GM12872 (cell line): ENCODE measurements at regions not wholly inside any gene's neighbourhood (a gene's known extent, or its start where the extent isn't known, plus 50 kb on each side); places are given as distances from the start of the nearest gene placed in this dataset.

Experiments
- TF ChIP-seq, protein P1 (sequence below): IDR thresholded peaks from 3 replicates; pipeline ENCODE4 v1.5.1; 2011; ENCODE audit warnings: low read depth, mild to moderate bottlenecking, low read length, moderate library complexity; ENCODE audit not compliant: insufficient read depth

DNA sequence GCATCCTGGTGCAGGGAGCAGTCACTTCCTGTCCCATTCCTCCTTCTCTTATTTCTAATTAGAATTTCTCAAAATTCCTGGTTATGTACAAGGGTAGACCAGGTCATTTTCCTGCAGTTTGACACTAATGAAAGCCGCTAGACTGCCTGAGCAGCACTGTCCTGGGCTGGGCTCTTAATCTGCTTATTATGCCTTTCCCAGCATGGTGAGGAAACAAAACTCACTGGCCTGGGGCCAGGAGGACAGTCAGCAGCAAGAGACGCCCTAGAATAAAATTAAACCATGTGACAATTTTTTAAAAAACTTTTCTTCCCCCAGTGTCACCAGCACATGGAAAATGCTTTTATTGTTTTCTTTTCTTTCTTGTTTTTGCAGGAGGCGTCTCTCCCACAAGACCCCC lies 647.5 kb downstream of the TYW1 start:
- TF ChIP-seq, protein P1, sequence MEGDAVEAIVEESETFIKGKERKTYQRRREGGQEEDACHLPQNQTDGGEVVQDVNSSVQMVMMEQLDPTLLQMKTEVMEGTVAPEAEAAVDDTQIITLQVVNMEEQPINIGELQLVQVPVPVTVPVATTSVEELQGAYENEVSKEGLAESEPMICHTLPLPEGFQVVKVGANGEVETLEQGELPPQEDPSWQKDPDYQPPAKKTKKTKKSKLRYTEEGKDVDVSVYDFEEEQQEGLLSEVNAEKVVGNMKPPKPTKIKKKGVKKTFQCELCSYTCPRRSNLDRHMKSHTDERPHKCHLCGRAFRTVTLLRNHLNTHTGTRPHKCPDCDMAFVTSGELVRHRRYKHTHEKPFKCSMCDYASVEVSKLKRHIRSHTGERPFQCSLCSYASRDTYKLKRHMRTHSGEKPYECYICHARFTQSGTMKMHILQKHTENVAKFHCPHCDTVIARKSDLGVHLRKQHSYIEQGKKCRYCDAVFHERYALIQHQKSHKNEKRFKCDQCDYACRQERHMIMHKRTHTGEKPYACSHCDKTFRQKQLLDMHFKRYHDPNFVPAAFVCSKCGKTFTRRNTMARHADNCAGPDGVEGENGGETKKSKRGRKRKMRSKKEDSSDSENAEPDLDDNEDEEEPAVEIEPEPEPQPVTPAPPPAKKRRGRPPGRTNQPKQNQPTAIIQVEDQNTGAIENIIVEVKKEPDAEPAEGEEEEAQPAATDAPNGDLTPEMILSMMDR: no peak

DNA sequence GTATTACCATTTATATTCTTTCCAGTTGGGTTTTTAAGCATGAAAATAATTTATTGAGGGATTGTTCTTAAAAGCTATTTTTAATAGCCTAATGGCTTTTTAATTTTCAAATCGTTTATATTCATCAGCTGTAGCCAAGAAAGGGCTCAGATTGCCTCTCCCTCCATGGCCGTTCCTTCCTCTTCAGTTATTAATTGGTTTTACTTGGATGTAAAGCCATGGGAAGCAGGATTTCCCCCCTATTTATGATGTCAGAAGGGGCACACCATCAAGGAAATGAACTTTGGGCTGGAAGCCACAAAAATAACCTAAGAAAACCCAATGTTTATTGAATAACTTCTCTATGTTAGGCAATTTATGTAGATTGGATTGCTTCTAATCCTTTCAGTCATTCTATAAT lies 656.3 kb downstream of the TYW1 start:
- TF ChIP-seq, protein P1: no peak

DNA sequence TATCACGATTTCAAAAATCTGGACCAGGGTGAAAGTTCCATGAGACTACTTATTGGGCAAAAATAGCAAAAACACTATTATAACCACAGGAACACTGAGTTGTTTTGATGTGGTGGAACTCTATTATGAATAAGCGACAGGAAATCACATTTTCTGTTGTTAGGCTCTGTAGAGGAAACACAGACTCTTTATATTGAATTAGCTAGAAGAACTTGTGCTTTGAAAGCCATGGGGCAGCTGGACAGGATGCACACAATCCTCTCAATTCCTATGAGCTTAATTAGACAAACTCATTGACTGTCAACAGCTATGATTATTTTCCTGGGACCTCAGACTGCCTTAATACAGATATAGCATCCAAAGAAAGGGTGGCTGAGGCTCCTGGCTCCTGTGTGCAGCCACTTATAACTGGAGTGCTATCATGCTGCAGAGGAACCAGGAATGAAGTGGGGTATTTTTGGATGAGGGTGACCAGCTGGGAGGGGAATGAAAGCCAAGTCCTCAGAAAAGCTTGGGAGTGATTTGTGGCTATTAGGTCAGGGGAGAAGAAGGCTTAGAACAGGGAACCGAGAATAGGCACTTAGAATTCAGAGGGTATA lies 657.3 kb downstream of the TYW1 start:
- TF ChIP-seq, protein P1: no peak

DNA sequence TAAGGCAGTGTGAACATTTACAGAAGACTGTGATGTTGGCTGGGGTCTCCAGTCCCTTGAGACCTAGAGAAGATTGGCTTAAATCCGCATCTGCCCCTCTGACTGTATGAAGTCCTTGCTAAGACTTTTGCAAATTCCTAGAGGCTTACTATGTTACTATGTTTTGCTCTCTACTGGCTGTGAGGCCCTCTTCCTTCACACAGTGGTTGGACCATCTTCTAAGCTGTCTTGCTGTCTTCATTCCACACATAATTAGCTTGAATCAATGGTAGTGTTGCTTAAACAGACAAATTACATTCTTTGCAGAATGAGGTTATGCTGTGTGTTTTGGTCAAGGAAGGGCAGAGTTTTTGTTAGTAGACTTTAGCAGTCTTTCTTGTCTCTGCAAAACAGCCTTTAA lies 658.0 kb downstream of the TYW1 start:
- TF ChIP-seq, protein P1: no peak

DNA sequence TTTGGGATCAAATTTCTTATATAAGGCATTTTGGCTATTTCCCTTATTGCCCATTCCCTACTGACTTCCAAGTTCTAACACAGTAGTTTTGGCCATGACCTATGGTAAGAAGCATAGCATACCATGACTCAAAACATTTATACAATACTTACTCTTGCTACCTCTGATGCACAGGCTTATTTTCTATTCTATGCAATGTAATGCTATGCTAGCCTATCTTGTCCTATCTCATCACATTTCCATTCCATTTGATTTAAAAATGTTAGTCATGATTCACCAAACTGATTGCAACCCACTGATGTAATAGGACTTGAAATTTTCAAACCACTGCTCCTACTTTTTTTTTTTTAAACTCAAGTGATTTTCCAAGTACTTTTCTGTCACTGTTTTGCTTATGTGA lies 658.5 kb downstream of the TYW1 start:
- TF ChIP-seq, protein P1: no peak

DNA sequence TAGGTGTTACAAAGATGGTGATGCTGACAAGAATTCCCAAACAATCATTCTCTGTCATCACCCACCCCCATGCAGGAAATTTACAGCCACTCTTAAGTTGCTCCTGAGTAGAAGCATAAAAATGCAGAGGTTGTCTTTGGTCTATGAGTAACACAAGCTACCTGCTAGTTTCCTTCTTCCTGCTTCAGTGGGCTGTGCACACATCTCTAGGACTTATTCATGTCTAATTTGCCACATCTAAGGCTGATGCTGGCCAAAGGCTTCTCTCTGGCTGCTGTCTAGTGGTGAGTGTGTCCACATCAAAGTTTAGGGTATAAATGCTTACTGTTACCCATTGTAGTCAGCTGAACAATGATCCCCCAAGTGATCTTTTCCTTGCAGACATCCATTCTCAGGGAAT lies 662.5 kb downstream of the TYW1 start:
- TF ChIP-seq, protein P1: no peak

DNA sequence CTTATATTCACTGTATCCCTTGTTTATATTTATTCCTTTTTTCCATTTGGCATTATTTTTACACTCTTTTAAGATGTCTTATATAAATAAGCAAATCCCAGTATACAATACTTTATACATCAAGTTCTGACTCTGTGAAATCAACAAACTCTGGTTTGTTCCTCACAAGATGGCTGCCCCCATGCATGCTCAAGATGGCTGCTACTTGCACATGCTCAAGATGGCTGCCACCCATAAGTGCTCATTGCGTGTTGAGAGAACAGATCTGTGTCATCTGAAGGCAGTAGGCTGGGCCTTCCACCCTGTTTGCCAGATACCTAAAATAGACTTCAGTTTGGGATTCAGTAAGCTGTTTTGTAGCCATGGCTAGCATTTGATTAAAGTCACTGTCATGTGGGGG lies 666.2 kb downstream of the TYW1 start:
- TF ChIP-seq, protein P1: no peak
